Fibroblast of the aortic adventitia (primary cell): ENCODE measurements at regions not wholly inside any gene's neighbourhood (a gene's known extent, or its start where the extent isn't known, plus 50 kb on each side); places are given as distances from the start of the nearest gene placed in this dataset.

Experiments
- DNase-seq: peaks from one replicate; pipeline ENCODE4 v3.0.0-alpha.2; 2010; ENCODE audit warnings: low read depth
- H3K4me3 ChIP-seq: 2 replicates; pipeline ENCODE4 v1.5.1; 2011; ENCODE audit warnings: low read depth, mild to moderate bottlenecking, control low read depth, low read length, moderate library complexity
- TF ChIP-seq, protein P1 (sequence below): IDR thresholded peaks from 2 replicates; pipeline ENCODE4 v1.5.1; 2011; ENCODE audit warnings: mild to moderate bottlenecking, low read length, control low read depth, inconsistent platforms; ENCODE audit not compliant: insufficient read depth

DNA sequence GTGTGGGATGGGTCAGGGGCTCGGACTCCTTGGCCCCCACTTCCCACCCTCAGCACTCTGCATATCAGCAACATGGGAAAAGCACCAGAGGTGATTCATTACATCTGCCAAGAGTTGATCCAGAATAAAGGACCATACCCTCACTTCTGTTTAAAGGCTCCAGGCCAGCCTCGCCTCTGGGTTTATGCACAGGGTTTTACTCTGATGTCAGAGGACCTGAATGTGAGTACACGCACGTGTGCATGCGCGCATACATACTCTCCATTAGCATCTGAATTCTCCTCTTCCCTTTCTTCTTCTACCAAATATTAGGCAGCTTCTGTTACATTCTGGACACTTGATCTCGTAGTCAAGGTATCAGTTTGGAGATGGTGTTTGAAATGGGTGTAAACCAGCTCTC is 114.7 kb upstream of the SPTLC3 start:
- TF ChIP-seq, protein P1, sequence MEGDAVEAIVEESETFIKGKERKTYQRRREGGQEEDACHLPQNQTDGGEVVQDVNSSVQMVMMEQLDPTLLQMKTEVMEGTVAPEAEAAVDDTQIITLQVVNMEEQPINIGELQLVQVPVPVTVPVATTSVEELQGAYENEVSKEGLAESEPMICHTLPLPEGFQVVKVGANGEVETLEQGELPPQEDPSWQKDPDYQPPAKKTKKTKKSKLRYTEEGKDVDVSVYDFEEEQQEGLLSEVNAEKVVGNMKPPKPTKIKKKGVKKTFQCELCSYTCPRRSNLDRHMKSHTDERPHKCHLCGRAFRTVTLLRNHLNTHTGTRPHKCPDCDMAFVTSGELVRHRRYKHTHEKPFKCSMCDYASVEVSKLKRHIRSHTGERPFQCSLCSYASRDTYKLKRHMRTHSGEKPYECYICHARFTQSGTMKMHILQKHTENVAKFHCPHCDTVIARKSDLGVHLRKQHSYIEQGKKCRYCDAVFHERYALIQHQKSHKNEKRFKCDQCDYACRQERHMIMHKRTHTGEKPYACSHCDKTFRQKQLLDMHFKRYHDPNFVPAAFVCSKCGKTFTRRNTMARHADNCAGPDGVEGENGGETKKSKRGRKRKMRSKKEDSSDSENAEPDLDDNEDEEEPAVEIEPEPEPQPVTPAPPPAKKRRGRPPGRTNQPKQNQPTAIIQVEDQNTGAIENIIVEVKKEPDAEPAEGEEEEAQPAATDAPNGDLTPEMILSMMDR, result no peak
- no peak for DNase-seq
- no peak overlapping the region for H3K4me3 ChIP-seq

GRCh38 chr20:12896180-12896579 is 112.6 kb upstream of the SPTLC3 start:
- TF ChIP-seq, protein P1, result no peak
- H3K4me3 ChIP-seq, result no peak overlapping the region
- no peak for DNase-seq

DNA sequence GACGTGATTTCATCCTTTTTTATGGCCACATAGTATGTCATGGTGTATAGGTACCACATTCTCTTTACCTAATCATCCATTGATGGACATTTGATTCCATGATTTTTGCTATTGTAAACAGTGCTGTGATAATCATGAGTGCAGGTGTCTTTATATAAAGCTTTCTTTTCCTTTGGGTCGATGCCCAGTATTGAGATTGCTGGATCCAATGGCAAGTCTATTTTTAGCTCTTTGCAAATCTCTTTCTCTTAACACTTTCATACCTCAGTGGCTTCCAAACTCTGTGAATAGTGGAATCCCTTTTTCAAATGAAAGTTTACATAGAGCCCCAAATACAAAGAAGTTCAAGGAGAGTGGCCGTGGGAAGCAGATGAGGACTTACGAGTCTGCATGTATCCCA is 105.8 kb upstream of the SPTLC3 start:
- H3K4me3 ChIP-seq, result no peak overlapping the region
- DNase-seq, result no peak
- TF ChIP-seq, protein P1, result no peak

- no peak for DNase-seq
- TF ChIP-seq, protein P1, result no peak
Observed at GRCh38 chr20:12906361-12906760, 102.4 kb upstream of the SPTLC3 start.

GRCh38 chr20:12911372-12911771 is 97.4 kb upstream of the SPTLC3 start:
- TF ChIP-seq, protein P1, result no peak
- no peak for DNase-seq
- no peak overlapping the region for H3K4me3 ChIP-seq

More at GRCh38 chr20:12906361-12906760, 102.4 kb upstream of the SPTLC3 start:
- H3K4me3 ChIP-seq, result no peak overlapping the region

- no peak overlapping the region for H3K4me3 ChIP-seq
- no peak for DNase-seq
- TF ChIP-seq, protein P1, result no peak
Observed at GRCh38 chr20:12913781-12914443, 94.9 kb upstream of the SPTLC3 start.

- no peak overlapping the region for H3K4me3 ChIP-seq
- no peak for DNase-seq
- TF ChIP-seq, protein P1, result no peak
Observed at GRCh38 chr20:12914804-12915203, 94.0 kb upstream of the SPTLC3 start.
